ENCODE measurements at regions not wholly inside any gene's neighbourhood (a gene's known extent, or its start where the extent isn't known, plus 50 kb on each side); places are given as distances from the start of the nearest gene placed in this dataset.

GRCh38 chr2:129113776-129114175 is 795.1 kb upstream of the HS6ST1 start:
- TF ChIP-seq, protein P1, sequence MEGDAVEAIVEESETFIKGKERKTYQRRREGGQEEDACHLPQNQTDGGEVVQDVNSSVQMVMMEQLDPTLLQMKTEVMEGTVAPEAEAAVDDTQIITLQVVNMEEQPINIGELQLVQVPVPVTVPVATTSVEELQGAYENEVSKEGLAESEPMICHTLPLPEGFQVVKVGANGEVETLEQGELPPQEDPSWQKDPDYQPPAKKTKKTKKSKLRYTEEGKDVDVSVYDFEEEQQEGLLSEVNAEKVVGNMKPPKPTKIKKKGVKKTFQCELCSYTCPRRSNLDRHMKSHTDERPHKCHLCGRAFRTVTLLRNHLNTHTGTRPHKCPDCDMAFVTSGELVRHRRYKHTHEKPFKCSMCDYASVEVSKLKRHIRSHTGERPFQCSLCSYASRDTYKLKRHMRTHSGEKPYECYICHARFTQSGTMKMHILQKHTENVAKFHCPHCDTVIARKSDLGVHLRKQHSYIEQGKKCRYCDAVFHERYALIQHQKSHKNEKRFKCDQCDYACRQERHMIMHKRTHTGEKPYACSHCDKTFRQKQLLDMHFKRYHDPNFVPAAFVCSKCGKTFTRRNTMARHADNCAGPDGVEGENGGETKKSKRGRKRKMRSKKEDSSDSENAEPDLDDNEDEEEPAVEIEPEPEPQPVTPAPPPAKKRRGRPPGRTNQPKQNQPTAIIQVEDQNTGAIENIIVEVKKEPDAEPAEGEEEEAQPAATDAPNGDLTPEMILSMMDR (conservative IDR thresholded peaks at IDR 0.05; ENCODE audit: low read depth, low read length), result no peak
- no peak for TF ChIP-seq EZH2 (IDR thresholded peaks at IDR 0.05; ENCODE audit: borderline replicate concordance, low read depth, low read length, poor library complexity, severe bottlenecking)

Measured in A673 (cell line).